ENCODE measurements at regions not wholly inside any gene's neighbourhood (a gene's known extent, or its start where the extent isn't known, plus 50 kb on each side); places are given as distances from the start of the nearest gene placed in this dataset.

DNA sequence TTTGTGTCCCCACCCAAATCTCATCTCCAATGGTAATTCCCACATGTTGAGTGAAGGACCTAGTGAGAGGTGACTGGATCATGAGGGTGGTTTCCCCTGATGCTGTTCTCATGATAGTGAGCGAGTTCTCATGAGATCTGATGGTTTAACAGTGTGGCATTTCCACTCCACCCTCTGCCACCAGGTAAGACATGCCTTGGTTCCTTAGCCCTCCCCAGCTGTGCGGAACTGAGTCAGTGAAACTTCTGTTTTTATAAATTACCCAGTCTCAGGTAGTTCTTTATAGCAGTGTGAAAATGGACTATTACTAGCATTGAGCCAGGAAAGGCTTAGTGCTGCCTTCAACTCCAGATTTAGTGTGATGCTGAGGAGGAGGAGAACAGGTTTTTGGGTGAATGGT, 222.2 kb downstream of the ADRA2A start:
- TF ChIP-seq CTCF (IDR thresholded peaks at IDR 0.05) (no peak), POLR2A (IDR thresholded peaks at IDR 0.05) (no peak), POLR2AphosphoS5 (IDR thresholded peaks at IDR 0.05) (no peak), EP300 (IDR thresholded peaks at IDR 0.05) (no peak)

Measured in sigmoid colon (tissue), 4 donors.